GM12872 (cell line): ENCODE measurements at regions not wholly inside any gene's neighbourhood (a gene's known extent, or its start where the extent isn't known, plus 50 kb on each side); places are given as distances from the start of the nearest gene placed in this dataset.

Experiments
- CTCF ChIP-seq: IDR thresholded peaks from 3 replicates; pipeline ENCODE4 v1.5.1; 2011; ENCODE audit warnings: low read depth, mild to moderate bottlenecking, low read length, moderate library complexity; ENCODE audit not compliant: insufficient read depth

GRCh38 chr2:51855683-51856082, 823.8 kb upstream of the NRXN1 start:
- TF ChIP-seq CTCF = no peak

GRCh38 chr2:51846796-51847195, 814.9 kb upstream of the NRXN1 start:
- no peak for TF ChIP-seq CTCF

- no peak for TF ChIP-seq CTCF
Observed at GRCh38 chr2:51846018-51846417, 814.1 kb upstream of the NRXN1 start.

GRCh38 chr2:51844596-51844995, 812.7 kb upstream of the NRXN1 start:
- TF ChIP-seq CTCF = no peak

- TF ChIP-seq CTCF = no peak
Observed at GRCh38 chr2:51829477-51829876, 797.5 kb upstream of the NRXN1 start.

GRCh38 chr2:51825823-51826222, 793.9 kb upstream of the NRXN1 start:
- TF ChIP-seq CTCF = no peak

GRCh38 chr2:51813247-51813646, 781.3 kb upstream of the NRXN1 start:
- TF ChIP-seq CTCF = no peak

GRCh38 chr2:51812138-51812866, 780.4 kb upstream of the NRXN1 start:
- TF ChIP-seq CTCF = no peak
